CD1c-positive myeloid dendritic cell (primary cell): ENCODE measurements at regions not wholly inside any gene's neighbourhood (a gene's known extent, or its start where the extent isn't known, plus 50 kb on each side); places are given as distances from the start of the nearest gene placed in this dataset.
A peak's percentile ranks its signal among the peaks of the same experiment; 100 is the strongest.

ENCODE experiments used
- DNase-seq: peaks from one replicate; pipeline ENCODE4 v3.0.0-alpha.2; 2016; ENCODE audit errors: extremely low spot score

DNA sequence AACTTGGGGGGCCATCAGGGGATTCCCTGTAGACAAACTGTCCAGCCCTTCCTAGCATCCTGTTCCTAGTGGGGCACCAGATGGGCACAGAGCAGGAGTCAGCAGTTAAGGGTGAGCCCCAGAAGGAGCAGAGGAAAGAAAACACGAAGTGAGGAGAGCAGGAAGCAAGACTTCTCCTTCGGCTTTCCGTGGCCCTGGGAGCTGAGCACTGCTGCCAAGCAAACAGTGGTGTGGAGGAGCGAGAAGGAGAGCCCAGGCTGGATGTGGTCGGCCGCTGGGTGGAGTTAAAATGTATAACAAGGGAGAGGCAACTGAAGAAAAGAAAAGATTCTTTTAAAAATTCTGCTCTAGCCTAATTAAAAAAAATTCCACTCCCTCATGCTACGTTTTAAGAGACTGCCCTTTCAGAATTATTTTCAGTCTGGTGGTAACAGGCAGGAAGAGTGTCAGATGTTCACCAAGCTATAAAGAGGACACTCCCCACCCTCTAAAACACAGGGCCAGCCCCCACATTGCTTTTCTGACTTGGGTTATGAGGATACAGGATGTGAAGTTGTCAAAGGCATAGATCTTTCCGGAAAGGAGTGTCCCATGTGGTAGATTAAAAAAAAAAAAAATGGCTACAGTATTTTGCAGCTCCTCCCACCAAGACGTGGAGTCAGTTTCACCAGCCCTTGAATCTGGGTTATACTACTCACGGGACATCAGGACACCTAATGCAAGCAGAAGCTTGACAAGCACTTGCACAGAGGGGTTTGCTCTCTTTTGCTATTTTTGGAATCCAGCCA lies 74.9 kb upstream of the ZFHX3 start:
- peak; percentile 43 for DNase-seq

DNA sequence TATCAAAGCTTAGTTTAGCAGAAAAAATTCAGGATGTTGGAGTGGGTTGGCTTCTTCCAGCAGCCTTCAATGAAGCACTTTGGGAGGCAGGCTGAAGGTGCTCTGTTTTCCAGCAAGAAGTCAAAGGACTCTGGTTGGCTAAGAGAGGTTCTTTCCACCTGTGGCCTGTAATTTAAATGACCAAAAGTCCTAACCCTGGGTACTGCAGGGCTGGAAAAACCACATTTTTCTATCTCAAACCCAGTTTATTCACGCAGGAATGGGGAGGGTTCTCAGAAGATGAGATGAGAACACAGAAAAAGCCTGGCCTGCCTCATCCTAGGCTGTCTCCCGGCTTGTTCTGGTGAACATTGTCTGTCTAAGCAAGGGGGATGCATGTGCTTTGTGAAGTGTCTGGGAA lies 68.6 kb upstream of the ZFHX3 start:
- DNase-seq: no peak

DNA sequence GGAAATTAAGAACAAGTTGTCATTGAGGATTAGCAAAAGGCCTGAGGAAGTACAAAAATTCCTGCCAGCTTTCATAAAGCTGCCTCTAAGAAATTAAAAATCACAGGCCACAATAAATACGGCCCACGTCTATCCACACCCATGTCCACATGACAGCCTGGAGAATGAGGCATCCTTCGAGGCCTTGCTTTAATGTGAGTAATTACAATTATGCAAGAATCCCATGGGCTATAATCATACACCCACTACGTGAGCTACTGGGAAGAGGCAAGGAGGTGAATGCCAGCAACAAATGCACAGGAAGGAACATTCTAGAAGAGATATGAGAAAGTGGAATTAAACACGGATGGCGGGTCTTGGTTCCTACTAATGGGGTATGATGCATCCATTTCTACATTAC lies 65.4 kb upstream of the ZFHX3 start:
- DNase-seq: peak; percentile 84

DNA sequence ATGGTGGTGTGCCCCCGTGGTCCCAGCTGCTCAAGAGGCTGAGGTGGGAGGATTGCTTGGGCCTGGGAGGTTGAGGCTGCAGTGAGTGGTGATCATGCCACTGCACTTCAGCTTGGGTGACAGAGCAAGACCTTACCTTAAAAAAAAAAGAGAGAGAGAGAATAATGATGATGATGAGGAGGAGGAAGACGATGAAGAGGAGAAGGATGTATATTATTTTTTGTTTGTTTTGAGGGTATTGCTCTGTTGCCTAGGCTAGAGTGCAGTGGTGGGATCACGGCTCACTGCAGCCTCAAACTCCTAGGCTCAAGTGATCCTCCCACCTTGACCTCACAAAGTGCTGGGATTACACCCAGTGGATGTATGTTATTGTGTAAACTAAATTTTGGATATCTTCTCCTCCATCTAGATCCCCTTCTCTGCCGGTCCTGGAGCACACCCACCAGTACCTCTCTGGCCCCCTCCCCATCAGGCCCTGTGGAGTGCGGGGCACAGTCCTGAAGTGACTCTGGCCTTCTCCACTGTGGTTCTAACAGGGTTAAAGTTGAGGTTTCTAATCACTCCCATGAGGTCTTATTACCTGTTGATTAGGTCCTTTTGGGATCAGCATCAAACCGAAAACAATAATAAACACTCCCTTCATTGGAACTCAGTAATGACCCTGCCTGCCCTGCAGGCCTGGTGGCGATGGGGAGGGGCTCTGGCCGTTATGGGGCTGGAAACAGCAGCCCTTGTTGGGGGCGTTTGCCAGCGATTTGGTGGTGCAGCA lies 60.5 kb upstream of the ZFHX3 start:
- no peak for DNase-seq

DNA sequence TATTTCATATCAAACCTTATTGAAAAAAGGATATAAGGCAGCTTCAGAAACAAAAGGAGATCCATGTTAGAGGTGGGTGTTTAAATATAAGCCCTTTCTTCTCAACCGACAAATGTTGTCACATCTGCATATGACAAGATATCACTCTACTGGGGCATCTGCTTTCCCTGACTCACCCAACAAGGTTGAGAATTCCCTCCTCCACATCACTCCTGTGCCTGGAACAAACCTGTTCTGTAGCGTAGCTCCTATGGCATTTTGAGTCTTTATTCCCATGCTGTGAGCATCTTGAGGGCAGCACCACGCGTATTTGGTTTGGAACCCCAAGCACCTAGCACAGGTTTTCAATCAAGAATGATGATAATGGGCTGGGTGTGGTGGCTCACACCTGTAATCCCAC lies 59.4 kb upstream of the ZFHX3 start:
- no peak for DNase-seq

DNA sequence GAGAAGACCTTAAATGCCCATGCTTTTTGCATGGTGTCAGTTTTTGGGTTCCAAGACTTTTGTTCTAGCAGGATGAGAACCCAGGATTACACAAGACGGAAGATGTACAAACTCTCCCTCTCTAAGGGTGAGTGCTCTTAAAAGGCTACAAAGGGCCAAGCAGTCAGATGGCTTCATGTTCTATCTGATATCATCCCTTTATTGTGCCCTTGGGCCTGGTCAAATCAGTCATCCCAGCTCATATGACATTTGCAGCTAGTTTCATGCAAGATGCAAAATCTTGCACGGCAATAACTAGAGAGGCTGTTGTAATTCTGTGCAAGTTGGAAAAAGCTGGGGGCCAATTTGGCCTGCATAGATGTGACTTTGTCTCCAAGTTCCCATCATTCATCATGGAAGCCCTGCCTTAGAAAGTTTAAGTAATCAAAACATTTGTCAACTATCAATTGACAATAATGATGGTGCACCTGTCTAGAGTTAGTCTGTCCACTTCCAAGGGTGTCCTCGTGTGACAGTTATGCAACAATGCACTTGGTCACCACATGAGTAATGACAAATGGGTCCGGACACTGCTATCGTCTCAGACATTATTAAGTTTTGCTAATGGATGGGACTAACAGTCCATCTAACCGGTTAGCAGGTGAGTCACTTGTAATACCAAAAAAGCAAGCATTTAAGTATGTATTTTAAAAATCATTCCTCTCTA lies 58.6 kb upstream of the ZFHX3 start:
- no peak for DNase-seq

DNA sequence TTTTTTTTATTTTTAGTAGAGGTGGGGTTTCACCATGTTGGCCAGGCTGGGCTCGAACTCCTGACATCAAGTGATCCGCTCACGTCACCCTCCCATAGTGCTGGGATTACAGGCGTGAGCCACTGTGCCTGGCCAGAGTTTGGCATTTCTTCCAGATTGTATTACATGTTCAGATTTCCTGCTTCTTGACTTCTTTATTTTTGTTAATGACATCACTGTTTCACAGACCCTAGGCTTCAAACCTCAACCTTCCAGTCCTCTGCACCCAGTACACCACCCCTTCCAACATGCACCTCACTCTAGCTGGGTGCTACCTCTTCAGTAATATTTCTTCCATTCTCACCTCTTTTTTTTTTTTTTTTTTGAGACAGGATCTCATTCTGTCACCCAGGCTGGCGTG lies 53.6 kb upstream of the ZFHX3 start:
- DNase-seq: no peak

DNA sequence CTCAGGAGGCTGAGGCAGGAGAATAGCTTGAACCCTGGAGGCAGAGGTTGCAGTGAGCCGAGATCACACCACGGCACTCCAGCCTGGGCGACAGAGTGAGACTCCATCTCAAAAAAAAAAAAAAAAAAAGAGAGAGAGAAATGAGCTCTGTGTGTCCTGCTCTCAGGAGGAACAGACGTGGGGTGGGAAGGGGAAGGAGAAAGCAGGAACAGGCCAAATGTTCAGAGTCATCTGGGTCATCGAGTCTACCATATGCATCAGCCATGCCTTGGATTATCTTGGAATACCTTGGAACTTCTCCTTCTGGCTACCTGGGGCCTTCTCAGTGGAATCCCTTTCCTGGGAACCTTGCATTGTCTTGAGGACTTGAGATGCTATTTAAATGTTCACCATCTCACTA lies 51.7 kb upstream of the ZFHX3 start:
- peak; percentile 27 for DNase-seq
